HCT116 (cell line): ENCODE measurements at regions not wholly inside any gene's neighbourhood (a gene's known extent, or its start where the extent isn't known, plus 50 kb on each side); places are given as distances from the start of the nearest gene placed in this dataset.

Experiments used
- CEBPB ChIP-seq: IDR thresholded peaks from 2 replicates; pipeline ENCODE4 v1.6.1; 2012; ENCODE audit warnings: low read depth
- CTCF ChIP-seq, 3 experiments: fragments of 200-600 bp in 1 of 3; sonication (generic) in 1 of 3; IDR thresholded peaks in 2 of 3; conservative IDR thresholded peaks in 1 of 3; 2 replicates each; pipeline ENCODE4 v1.5.1; 2012 to 2017; ENCODE audit warnings: low read depth in 2 of 3, low read length in 2 of 3, antibody characterized with exemption in 1 of 3, borderline replicate concordance in 1 of 3, control low read depth in 1 of 3, mild to moderate bottlenecking in 1 of 3, mixed read lengths in 1 of 3, mixed run types in 1 of 3, moderate library complexity in 1 of 3; ENCODE audit not compliant: insufficient read depth in 1 of 3
- EZH2 ChIP-seq: fragments of 200-600 bp; sonication (generic); IDR thresholded peaks from 2 replicates; pipeline ENCODE4 v1.6.1; 2017; ENCODE audit warnings: antibody characterized with exemption, mixed run types
- JUND ChIP-seq: IDR thresholded peaks from 2 replicates; pipeline ENCODE4 v1.6.1; 2012
- MAX ChIP-seq: IDR thresholded peaks from 2 replicates; pipeline ENCODE4 v1.6.1; 2012
- POLR2A ChIP-seq: IDR thresholded peaks from 2 replicates; pipeline ENCODE4 v1.7.0; 2011; ENCODE audit warnings: borderline replicate concordance; ENCODE audit not compliant: insufficient read depth, insufficient read length; ENCODE audit errors: extremely low read depth
- POLR2AphosphoS5 ChIP-seq: IDR thresholded peaks from 2 replicates; pipeline ENCODE4 v1.6.1; 2011; ENCODE audit warnings: mild to moderate bottlenecking, low read depth, low read length, moderate library complexity
- RAD21 ChIP-seq: IDR thresholded peaks from 2 replicates; pipeline ENCODE4 v1.6.1; 2012; ENCODE audit warnings: low read depth, mild to moderate bottlenecking
- REST ChIP-seq: IDR thresholded peaks from 2 replicates; pipeline ENCODE4 v1.6.1; 2012; ENCODE audit warnings: low read depth
- SIN3A ChIP-seq: IDR thresholded peaks from 2 replicates; pipeline ENCODE4 v1.6.1; 2012; ENCODE audit warnings: low read depth
- TCF7L2 ChIP-seq: IDR thresholded peaks from 2 replicates; pipeline ENCODE4 v1.7.0; 2011; ENCODE audit warnings: borderline replicate concordance, inconsistent platforms; ENCODE audit not compliant: insufficient read depth, insufficient read length; ENCODE audit errors: extremely low read depth
- YY1 ChIP-seq: IDR thresholded peaks from 2 replicates; pipeline ENCODE4 v1.6.1; 2011; ENCODE audit warnings: low read length, low read depth, moderate library complexity, mild to moderate bottlenecking; ENCODE audit not compliant: insufficient replicate concordance; ENCODE audit errors: extremely low read depth
- ZNF274 ChIP-seq: fragments of 200-500 bp; sonication (Bioruptor generic); IDR thresholded peaks from 2 replicates; pipeline ENCODE4 v1.6.1; 2014; ENCODE audit warnings: mild to moderate bottlenecking, low read depth, low read length, inconsistent platforms
- TF ChIP-seq, protein P1 (sequence below): IDR thresholded peaks from 2 replicates; pipeline ENCODE4 v1.6.1; 2012

DNA sequence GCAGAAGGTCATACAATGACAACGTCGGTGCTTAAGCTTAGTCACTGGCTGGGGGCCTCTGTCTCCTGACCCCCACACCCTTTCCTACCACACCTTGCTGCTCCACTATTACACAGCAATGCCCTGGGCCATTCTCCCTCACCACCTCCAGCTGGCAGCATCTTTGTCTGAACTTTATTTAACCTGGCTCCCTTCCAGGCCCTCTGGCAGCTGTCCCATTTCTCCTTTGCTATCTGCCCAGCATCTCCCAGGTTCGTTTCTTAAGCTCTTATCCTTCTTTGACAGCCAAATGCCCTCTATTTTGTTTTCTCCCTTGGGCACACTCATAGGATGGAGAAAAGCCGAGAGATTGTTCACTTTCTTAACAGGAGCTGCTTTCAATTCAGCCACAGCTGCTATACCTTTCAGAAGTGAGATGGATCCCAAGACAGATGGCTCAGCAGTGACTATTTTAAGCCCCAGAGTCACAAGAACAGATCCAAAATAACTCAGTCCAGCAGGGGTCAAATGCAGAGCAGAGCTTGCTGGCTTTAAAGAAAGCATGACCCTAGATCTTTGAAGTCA is 1277.1 kb upstream of the AUTS2 start:
- TF ChIP-seq POLR2A (no peak), CTCF (IDR thresholded peaks at IDR 0.05 in 2 of 3, conservative IDR thresholded peaks at IDR 0.05 in 1 of 3; ENCODE audit: borderline replicate concordance in 1 of 3, insufficient read depth in 1 of 3, low read depth in 2 of 3, low read length in 2 of 3) (no peak), ZNF274 (no peak), POLR2AphosphoS5 (no peak), TCF7L2 (no peak), CEBPB (no peak), RAD21 (no peak), EZH2 (no peak), MAX (no peak), SIN3A (no peak), YY1 (no peak), REST (no peak), JUND (no peak)
- TF ChIP-seq, protein P1, sequence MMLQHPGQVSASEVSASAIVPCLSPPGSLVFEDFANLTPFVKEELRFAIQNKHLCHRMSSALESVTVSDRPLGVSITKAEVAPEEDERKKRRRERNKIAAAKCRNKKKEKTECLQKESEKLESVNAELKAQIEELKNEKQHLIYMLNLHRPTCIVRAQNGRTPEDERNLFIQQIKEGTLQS, result no peak
